SK-N-SH treated with all-trans-retinoic acid at 6 μM for 48 hours (cell line): ENCODE measurements at regions not wholly inside any gene's neighbourhood (a gene's known extent, or its start where the extent isn't known, plus 50 kb on each side); places are given as distances from the start of the nearest gene placed in this dataset.

Experiments used
- ARNTL ChIP-seq: fragments of 450-650 bp; formaldehyde crosslinking; IDR thresholded peaks from 2 replicates; pipeline ENCODE4 v1.5.0; 2020; ENCODE audit warnings: low read depth, mild to moderate bottlenecking, moderate library complexity, borderline replicate concordance
- CREB5 ChIP-seq: fragments of 250-450 bp; sonication (Bioruptor Pico); IDR thresholded peaks from 2 replicates; pipeline ENCODE4 v1.5.1; 2020; ENCODE audit warnings: low read depth, mild to moderate bottlenecking, moderate library complexity
- CSDC2 ChIP-seq: fragments of 250-450 bp; sonication (Bioruptor Pico); IDR thresholded peaks from 2 replicates; pipeline ENCODE4 v1.5.0; 2020; ENCODE audit warnings: mild to moderate bottlenecking, moderate library complexity
- ISL1 ChIP-seq: fragments of 250-450 bp; sonication (Bioruptor Pico); IDR thresholded peaks from 2 replicates; pipeline ENCODE4 v2.1.2; 2022; ENCODE audit warnings: mild to moderate bottlenecking, moderate library complexity
- OSR1 ChIP-seq: fragments of 250-450 bp; sonication (Bioruptor Pico); IDR thresholded peaks from 2 replicates; pipeline ENCODE4 v1.8.0; 2022; ENCODE audit warnings: moderate library complexity, mild to moderate bottlenecking, inconsistent platforms
- PATZ1 ChIP-seq: fragments of 250-450 bp; sonication (Bioruptor Pico); IDR thresholded peaks from 2 replicates; pipeline ENCODE4 v1.8.0; 2020; ENCODE audit warnings: mild to moderate bottlenecking, moderate library complexity, borderline replicate concordance
- SNAI2 ChIP-seq: fragments of 250-450 bp; sonication (Bioruptor Pico); IDR thresholded peaks from 2 replicates; pipeline ENCODE4 v1.5.0; 2020; ENCODE audit warnings: mild to moderate bottlenecking, moderate library complexity
- TCF4 ChIP-seq: fragments of 250-450 bp; sonication (Bioruptor Pico); IDR thresholded peaks from 2 replicates; pipeline ENCODE4 v1.8.0; 2021; ENCODE audit warnings: mild to moderate bottlenecking, moderate library complexity, borderline replicate concordance

GRCh38 chr5:124996023-124996763 is 249.8 kb upstream of the ZNF608 start:
- no peak for TF ChIP-seq CSDC2 (CRISPR knock-in tag)
- no peak for TF ChIP-seq PATZ1 (CRISPR knock-in tag)
- no peak for TF ChIP-seq CREB5
- TF ChIP-seq ARNTL (CRISPR knock-in tag), result no peak
- no peak for TF ChIP-seq OSR1 (CRISPR knock-in tag)
- no peak for TF ChIP-seq ISL1 (CRISPR knock-in tag)
- TF ChIP-seq TCF4 (CRISPR knock-in tag), result no peak
- no peak for TF ChIP-seq SNAI2 (CRISPR knock-in tag)
